ENCODE measurements at regions not wholly inside any gene's neighbourhood (a gene's known extent, or its start where the extent isn't known, plus 50 kb on each side); places are given as distances from the start of the nearest gene placed in this dataset.

DNA sequence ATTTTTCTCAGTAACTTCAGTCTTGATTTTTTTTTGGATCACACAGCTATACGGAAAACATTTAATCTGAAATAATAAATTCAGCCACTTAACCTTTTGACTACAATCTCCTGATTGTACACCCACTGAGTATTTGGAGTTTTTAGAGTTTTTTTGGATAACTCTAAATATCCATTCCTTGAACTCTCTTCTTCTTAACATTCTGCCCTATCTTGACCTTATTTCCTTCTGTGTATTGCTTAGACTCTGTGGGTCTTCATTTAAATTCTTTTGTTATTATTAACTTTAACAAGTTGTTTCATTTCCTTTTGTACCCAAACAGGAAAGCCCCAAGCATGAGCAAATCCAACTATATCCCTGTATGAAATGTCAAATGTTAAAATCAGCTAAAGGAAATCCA lies 170.2 kb upstream of the PTCHD4 start:
- intact Hi-C loops (cut with micrococcal nuclease) = no loop called here
- Mint-ChIP-seq H3K36me3 (ENCODE audit: low read depth) (no peaks in the 10 kb centered on the region), H3K9me3 (peaks cover 4% of the 10 kb centered on the region)

DNA sequence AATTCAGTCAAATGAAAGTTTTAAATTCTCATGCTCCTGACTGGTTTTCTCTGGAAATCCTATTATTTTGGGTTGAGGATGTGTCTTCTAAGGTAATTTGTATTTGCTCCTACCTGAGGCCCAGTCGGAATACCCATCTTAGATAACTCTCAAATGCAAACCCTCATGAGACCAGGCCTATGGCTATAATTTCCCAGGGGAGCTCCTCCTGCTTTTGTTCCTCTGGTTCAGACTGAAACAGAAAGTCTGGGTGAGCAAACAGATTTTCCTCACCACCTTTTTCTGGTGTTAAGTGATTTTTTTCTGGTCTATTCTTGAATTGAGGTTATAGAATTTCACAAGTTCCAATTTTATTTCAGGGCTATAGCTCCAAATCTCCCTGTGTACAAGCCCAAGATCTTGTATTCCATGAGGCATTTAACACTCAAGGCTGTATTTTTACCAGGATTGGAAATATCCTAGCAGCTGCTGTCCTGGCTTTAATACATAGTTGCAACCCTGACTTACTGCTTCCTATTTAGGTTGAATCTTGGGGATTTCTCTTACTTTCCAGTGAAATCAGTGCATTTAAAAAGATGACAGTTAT lies 169.1 kb upstream of the PTCHD4 start:
- no peaks in the 10 kb centered on the region for H3K4me1 Mint-ChIP-seq (ENCODE audit: low read depth)
- no peak overlapping the region for H3K4me3 Mint-ChIP-seq (ENCODE audit: low read depth)
- H3K27me3 Mint-ChIP-seq (ENCODE audit: low read depth) = no peaks in the 10 kb centered on the region
- H3K36me3 Mint-ChIP-seq (ENCODE audit: low read depth) = no peaks in the 10 kb centered on the region
- intact Hi-C loops (cut with micrococcal nuclease) = no loop called here
- peaks cover 4% of the 10 kb centered on the region for H3K9me3 Mint-ChIP-seq
- H3K27ac Mint-ChIP-seq = no peak overlapping the region
- DNase-seq (ENCODE audit: low spot score) = no peak

More for the DNA sequence above, 170.2 kb upstream of the PTCHD4 start:
- Mint-ChIP-seq H3K4me1 (ENCODE audit: low read depth) (no peaks in the 10 kb centered on the region), H3K4me3 (ENCODE audit: low read depth) (no peak overlapping the region), H3K27me3 (ENCODE audit: low read depth) (no peaks in the 10 kb centered on the region), H3K27ac (no peak overlapping the region)
- DNase-seq (ENCODE audit: low spot score) = no peak

DNA sequence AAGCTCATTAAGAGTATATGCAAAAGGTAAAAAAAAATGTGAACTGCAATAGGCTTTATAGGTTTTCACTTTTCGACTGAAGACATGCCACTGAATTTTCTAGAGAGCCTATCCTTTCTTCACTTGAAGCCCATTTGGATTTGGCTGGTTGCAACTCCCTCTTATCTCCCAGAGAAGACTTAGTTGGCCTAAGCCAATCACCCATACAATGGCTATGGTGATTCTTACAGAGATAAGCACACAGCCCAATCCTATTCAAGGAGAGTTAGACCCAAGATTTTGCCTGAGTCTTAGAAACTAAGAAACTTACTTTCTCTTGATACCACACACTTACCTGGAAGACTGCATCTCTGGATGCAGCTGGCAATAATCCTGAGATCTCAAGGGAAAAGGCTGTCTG lies 167.3 kb upstream of the PTCHD4 start:
- no peaks in the 10 kb centered on the region for H3K27me3 Mint-ChIP-seq (ENCODE audit: low read depth)
- H3K36me3 Mint-ChIP-seq (ENCODE audit: low read depth) = no peaks in the 10 kb centered on the region
- intact Hi-C loops (cut with micrococcal nuclease) = no loop called here
- no peak overlapping the region for H3K4me3 Mint-ChIP-seq (ENCODE audit: low read depth)
- H3K9me3 Mint-ChIP-seq = peaks cover 4% of the 10 kb centered on the region
- no peaks in the 10 kb centered on the region for H3K4me1 Mint-ChIP-seq (ENCODE audit: low read depth)
- DNase-seq (ENCODE audit: low spot score) = no peak
- no peak overlapping the region for H3K27ac Mint-ChIP-seq

DNA sequence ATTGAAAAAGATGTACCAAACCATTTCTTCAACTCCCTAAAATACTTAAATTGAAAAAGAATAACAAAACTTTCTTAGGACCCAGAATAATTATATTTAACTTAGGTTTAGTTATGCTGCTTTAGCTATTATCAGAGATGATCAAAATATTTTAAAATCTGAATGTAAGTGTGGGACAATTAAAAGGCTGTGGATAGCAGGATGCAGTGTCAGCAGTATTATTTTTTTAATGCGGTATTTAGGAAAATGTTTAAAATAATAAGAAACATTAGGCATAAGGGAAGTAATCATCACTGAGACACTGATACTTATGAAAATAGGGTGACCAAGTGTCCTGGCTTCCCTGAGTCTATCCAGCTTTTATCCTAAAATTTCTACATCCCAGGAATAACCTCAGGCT lies 161.5 kb upstream of the PTCHD4 start:
- no peak overlapping the region for H3K27ac Mint-ChIP-seq
- H3K4me3 Mint-ChIP-seq (ENCODE audit: low read depth) = no peak overlapping the region
- intact Hi-C loops (cut with micrococcal nuclease) = no loop called here
- no peaks in the 10 kb centered on the region for H3K27me3 Mint-ChIP-seq (ENCODE audit: low read depth)
- H3K9me3 Mint-ChIP-seq = peaks cover 21% of the 10 kb centered on the region
- no peaks in the 10 kb centered on the region for H3K4me1 Mint-ChIP-seq (ENCODE audit: low read depth)
- no peaks in the 10 kb centered on the region for H3K36me3 Mint-ChIP-seq (ENCODE audit: low read depth)
- no peak for DNase-seq (ENCODE audit: low spot score)

GRCh38 chr6:48255094-48255493 lies 144.1 kb upstream of the PTCHD4 start:
- H3K36me3 Mint-ChIP-seq (ENCODE audit: low read depth) = no peaks in the 10 kb centered on the region
- intact Hi-C loops (cut with micrococcal nuclease) = no loop called here
- no peak overlapping the region for H3K27ac Mint-ChIP-seq
- no peaks in the 10 kb centered on the region for H3K27me3 Mint-ChIP-seq (ENCODE audit: low read depth)
- H3K4me1 Mint-ChIP-seq (ENCODE audit: low read depth) = no peaks in the 10 kb centered on the region
- DNase-seq (ENCODE audit: low spot score) = no peak
- no peak overlapping the region for H3K4me3 Mint-ChIP-seq (ENCODE audit: low read depth)
- no peaks in the 10 kb centered on the region for H3K9me3 Mint-ChIP-seq

- no peak for DNase-seq (ENCODE audit: low spot score)
- Mint-ChIP-seq H3K4me1 (ENCODE audit: low read depth) (no peaks in the 10 kb centered on the region), H3K9me3 (no peaks in the 10 kb centered on the region), H3K4me3 (ENCODE audit: low read depth) (no peak overlapping the region), H3K27ac (no peak overlapping the region), H3K27me3 (ENCODE audit: low read depth) (no peaks in the 10 kb centered on the region), H3K36me3 (ENCODE audit: low read depth) (no peaks in the 10 kb centered on the region)
- intact Hi-C loops (cut with micrococcal nuclease) = no loop called here
These were observed 138.1 kb upstream of the PTCHD4 start for GRCh38 chr6:48249071-48249470.

DNA sequence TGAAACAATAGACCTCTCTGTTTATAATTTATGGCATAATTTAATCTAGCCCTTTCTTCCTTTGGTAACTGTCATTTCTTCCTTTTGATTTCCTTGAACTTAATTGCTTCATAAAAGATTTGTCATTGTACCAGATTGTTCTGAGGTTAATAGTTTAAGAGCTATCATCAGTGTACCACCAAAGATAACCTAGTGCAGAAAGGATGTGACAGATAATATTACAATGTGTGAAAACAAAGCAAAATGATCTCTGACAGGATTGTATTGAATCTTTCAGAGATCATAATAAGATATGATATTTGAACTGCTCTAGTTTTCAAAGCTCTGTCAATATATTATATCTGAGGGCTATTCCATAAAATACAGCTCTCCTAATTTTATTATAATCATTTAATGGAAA lies 132.1 kb upstream of the PTCHD4 start:
- Mint-ChIP-seq H3K9me3 (no peaks in the 10 kb centered on the region), H3K27ac (no peak overlapping the region), H3K27me3 (ENCODE audit: low read depth) (no peaks in the 10 kb centered on the region), H3K4me3 (ENCODE audit: low read depth) (no peak overlapping the region), H3K36me3 (ENCODE audit: low read depth) (no peaks in the 10 kb centered on the region), H3K4me1 (ENCODE audit: low read depth) (no peaks in the 10 kb centered on the region)
- intact Hi-C loops (cut with micrococcal nuclease) = no loop called here
- DNase-seq (ENCODE audit: low spot score) = no peak

GRCh38 chr6:48240287-48240686 lies 129.3 kb upstream of the PTCHD4 start:
- intact Hi-C loops (cut with micrococcal nuclease) = no loop called here
- DNase-seq (ENCODE audit: low spot score) = no peak
- H3K27ac Mint-ChIP-seq = no peak overlapping the region
- no peaks in the 10 kb centered on the region for H3K4me1 Mint-ChIP-seq (ENCODE audit: low read depth)
- H3K27me3 Mint-ChIP-seq (ENCODE audit: low read depth) = no peaks in the 10 kb centered on the region
- no peak overlapping the region for H3K4me3 Mint-ChIP-seq (ENCODE audit: low read depth)
- no peaks in the 10 kb centered on the region for H3K36me3 Mint-ChIP-seq (ENCODE audit: low read depth)
- peaks cover 25% of the 10 kb centered on the region for H3K9me3 Mint-ChIP-seq

- Mint-ChIP-seq H3K4me1 (ENCODE audit: low read depth) (no peaks in the 10 kb centered on the region), H3K27me3 (ENCODE audit: low read depth) (no peaks in the 10 kb centered on the region), H3K9me3 (peaks cover 30% of the 10 kb centered on the region), H3K36me3 (ENCODE audit: low read depth) (no peaks in the 10 kb centered on the region), H3K27ac (no peak overlapping the region), H3K4me3 (ENCODE audit: low read depth) (no peak overlapping the region)
- no peak for DNase-seq (ENCODE audit: low spot score)
- intact Hi-C loops (cut with micrococcal nuclease) = no loop called here
These were observed 125.4 kb upstream of the PTCHD4 start for GRCh38 chr6:48236375-48236774.

DNA sequence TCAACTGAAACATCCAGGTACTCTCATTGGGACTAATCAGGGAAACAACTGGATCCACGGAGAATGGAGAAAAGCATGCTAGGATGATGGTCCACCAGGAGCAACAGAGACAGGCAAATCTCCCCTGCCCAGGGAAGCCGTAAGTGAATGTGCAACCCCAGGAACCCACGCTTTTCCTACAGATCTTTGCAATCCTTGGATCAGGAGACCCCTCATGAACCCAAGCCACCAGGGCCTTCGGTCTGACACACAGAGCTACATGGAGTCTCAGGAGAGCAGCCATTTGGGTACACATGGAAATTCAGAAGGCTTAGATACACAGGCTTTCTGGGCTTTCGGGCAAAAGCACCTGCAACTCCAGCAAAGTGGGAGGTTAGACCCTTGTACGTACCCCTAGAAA lies 122.1 kb upstream of the PTCHD4 start:
- intact Hi-C loops (cut with micrococcal nuclease) = no loop called here
- peaks cover 30% of the 10 kb centered on the region for H3K9me3 Mint-ChIP-seq
- no peak overlapping the region for H3K27ac Mint-ChIP-seq
- no peaks in the 10 kb centered on the region for H3K4me1 Mint-ChIP-seq (ENCODE audit: low read depth)
- no peak overlapping the region for H3K4me3 Mint-ChIP-seq (ENCODE audit: low read depth)
- DNase-seq (ENCODE audit: low spot score) = no peak
- no peaks in the 10 kb centered on the region for H3K27me3 Mint-ChIP-seq (ENCODE audit: low read depth)
- H3K36me3 Mint-ChIP-seq (ENCODE audit: low read depth) = no peaks in the 10 kb centered on the region

GRCh38 chr6:48229841-48230240 lies 118.8 kb upstream of the PTCHD4 start:
- Mint-ChIP-seq H3K4me3 (ENCODE audit: low read depth) (no peak overlapping the region), H3K27me3 (ENCODE audit: low read depth) (no peaks in the 10 kb centered on the region), H3K9me3 (peaks cover 1% of the 10 kb centered on the region), H3K4me1 (ENCODE audit: low read depth) (no peaks in the 10 kb centered on the region), H3K27ac (no peak overlapping the region), H3K36me3 (ENCODE audit: low read depth) (no peaks in the 10 kb centered on the region)
- DNase-seq (ENCODE audit: low spot score) = no peak
- intact Hi-C loops (cut with micrococcal nuclease) = no loop called here

- no peaks in the 10 kb centered on the region for H3K27me3 Mint-ChIP-seq (ENCODE audit: low read depth)
- no peak for DNase-seq (ENCODE audit: low spot score)
- no peaks in the 10 kb centered on the region for H3K9me3 Mint-ChIP-seq
- no peak overlapping the region for H3K4me3 Mint-ChIP-seq (ENCODE audit: low read depth)
- H3K27ac Mint-ChIP-seq = no peak overlapping the region
- H3K36me3 Mint-ChIP-seq (ENCODE audit: low read depth) = no peaks in the 10 kb centered on the region
- no peaks in the 10 kb centered on the region for H3K4me1 Mint-ChIP-seq (ENCODE audit: low read depth)
- intact Hi-C loops (cut with micrococcal nuclease) = no loop called here
These were observed 111.2 kb upstream of the PTCHD4 start for GRCh38 chr6:48222241-48222640.

DNA sequence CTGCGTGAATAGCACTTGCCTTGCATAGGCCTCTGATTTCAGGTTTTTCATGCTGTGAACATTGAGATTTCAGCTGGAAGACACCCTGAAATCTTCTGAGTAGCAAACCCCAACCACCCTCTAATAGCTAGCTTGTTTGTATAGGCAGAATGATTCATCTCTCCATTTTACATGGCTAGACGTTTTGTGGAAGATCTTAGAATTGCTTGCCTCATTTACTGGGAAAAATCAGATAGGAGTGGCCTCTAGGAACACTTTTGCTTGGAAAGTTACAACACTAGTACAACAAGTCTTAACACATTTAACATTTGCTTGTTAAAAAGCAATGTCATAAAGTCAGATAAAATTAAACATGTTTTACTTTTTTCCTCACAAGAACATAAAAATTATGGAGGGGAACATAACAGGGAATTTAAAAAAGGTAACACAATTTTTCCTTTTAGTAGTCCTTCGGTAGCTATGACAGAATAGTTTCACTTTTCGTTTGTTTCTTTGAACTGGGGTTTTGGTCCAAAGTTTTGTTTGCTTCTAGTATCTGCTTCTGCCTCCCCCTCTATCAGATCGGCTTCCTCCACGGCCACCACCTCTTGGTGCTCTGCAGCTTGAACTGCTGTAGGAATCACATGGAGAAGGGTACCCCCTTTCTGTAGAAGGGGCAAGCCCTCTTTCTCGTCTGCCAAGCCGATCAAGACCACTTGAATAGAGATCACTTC lies 102.2 kb upstream of the PTCHD4 start:
- intact Hi-C loops (cut with micrococcal nuclease) = no loop called here
- Mint-ChIP-seq H3K9me3 (peaks cover 3% of the 10 kb centered on the region), H3K36me3 (ENCODE audit: low read depth) (no peaks in the 10 kb centered on the region), H3K27ac (no peak overlapping the region), H3K4me1 (ENCODE audit: low read depth) (no peaks in the 10 kb centered on the region), H3K4me3 (ENCODE audit: low read depth) (no peak overlapping the region), H3K27me3 (ENCODE audit: low read depth) (no peaks in the 10 kb centered on the region)
- no peak for DNase-seq (ENCODE audit: low spot score)

GRCh38 chr6:48212501-48212900 lies 101.5 kb upstream of the PTCHD4 start:
- no peak for DNase-seq (ENCODE audit: low spot score)
- Mint-ChIP-seq H3K36me3 (ENCODE audit: low read depth) (no peaks in the 10 kb centered on the region), H3K4me1 (ENCODE audit: low read depth) (no peaks in the 10 kb centered on the region), H3K27ac (no peak overlapping the region), H3K27me3 (ENCODE audit: low read depth) (no peaks in the 10 kb centered on the region), H3K9me3 (peaks cover 3% of the 10 kb centered on the region), H3K4me3 (ENCODE audit: low read depth) (no peak overlapping the region)
- intact Hi-C loops (cut with micrococcal nuclease) = no loop called here
